AG04450 (cell line): ENCODE measurements at regions not wholly inside any gene's neighbourhood (a gene's known extent, or its start where the extent isn't known, plus 50 kb on each side); places are given as distances from the start of the nearest gene placed in this dataset.
"Not testable (repeated sequence)": the region's sequence is repeated elsewhere in the genome, so short reads cannot be mapped to it uniquely, and the experiment has no call there.

ENCODE experiments used
- CTCF ChIA-PET: fragments of 300-600, 350-600 bp; formaldehyde crosslinking; extraction: SDS; loops from one replicate; lab custom pipeline; 2022; ENCODE audit warnings: antibody characterized with exemption, inconsistent platforms; lab: Charles Lee
- POLR2A ChIA-PET: fragments of 350-600 bp; formaldehyde crosslinking; extraction: SDS; loops from one replicate; lab custom pipeline; 2021; ENCODE audit warnings: antibody characterized with exemption, inconsistent platforms; lab: Yijun Ruan, JAX
- DNase-seq: peaks from one replicate; pipeline ENCODE4 v3.0.0-alpha.2; 2011; ENCODE audit warnings: low read depth, low spot score
- H3K27ac ChIP-seq: one replicate; pipeline ENCODE4 v1.5.1; 2012; ENCODE audit warnings: low read depth, low read length, control low read depth
- H3K27me3 ChIP-seq: one replicate; pipeline ENCODE4 v1.6.0; 2012; ENCODE audit warnings: low read length; ENCODE audit not compliant: control insufficient read depth, insufficient read depth
- H3K4me3 ChIP-seq: 2 replicates; pipeline ENCODE4 v1.5.1; 2011; ENCODE audit warnings: mild to moderate bottlenecking, low read depth, low read length, control low read depth
- H3K9me3 ChIP-seq: 2 replicates; pipeline ENCODE4 v1.5.1; 2012; ENCODE audit warnings: low read length; ENCODE audit not compliant: control insufficient read depth, insufficient read depth
- CTCF ChIP-seq: IDR thresholded peaks from 2 replicates; pipeline ENCODE4 v1.5.1; 2011; ENCODE audit warnings: low read depth, low read length, control low read depth, inconsistent platforms

GRCh38 chr2:84300696-84301029, 158.4 kb downstream of the SUCLG1 start:
- ChIA-PET POLR2A (no interaction called here), CTCF (interaction anchor here (0.6 to 1.3 kb wide), 3 partner anchors 15 to 278 kb away, joined by 3 read pairs; no protein-coding TSS in a partner anchor)
- no peaks in the 10 kb centered on the region for H3K9me3 ChIP-seq
- TF ChIP-seq CTCF, result no peak
- no peak for DNase-seq
- H3K27me3 ChIP-seq, result no peaks in the 10 kb centered on the region
- H3K4me3 ChIP-seq, result no peak overlapping the region
- no peak overlapping the region for H3K27ac ChIP-seq

GRCh38 chr2:84300001-84300695, 158.9 kb downstream of the SUCLG1 start:
- H3K4me3 ChIP-seq, POLR2A ChIA-PET, H3K9me3 ChIP-seq, DNase-seq, H3K27ac ChIP-seq, H3K27me3 ChIP-seq: not testable (repeated sequence)
- CTCF ChIA-PET, result interaction anchor here (0.6 to 2.3 kb wide), 3 partner anchors 14 to 277 kb away, joined by 3 to 12 read pairs (median 3); no protein-coding TSS in a partner anchor

- H3K4me3 ChIP-seq, result no peak overlapping the region
- TF ChIP-seq CTCF, result no peak
- no peaks in the 10 kb centered on the region for H3K9me3 ChIP-seq
- DNase-seq, result no peak
- H3K27me3 ChIP-seq, result no peaks in the 10 kb centered on the region
- ChIA-PET POLR2A (no interaction called here), CTCF (interaction anchor here (0.8 to 2.3 kb wide), 2 partner anchors 15 to 277 kb away, joined by 3 to 12 read pairs; no protein-coding TSS in a partner anchor)
- H3K27ac ChIP-seq, result no peak overlapping the region
These were observed 159.8 kb downstream of the SUCLG1 start for GRCh38 chr2:84299211-84299775.

GRCh38 chr2:84297155-84297554, 161.9 kb downstream of the SUCLG1 start:
- ChIA-PET CTCF (interaction anchor here (1.2 kb wide), 1 partner anchor 11 kb away, joined by 3 read pairs; no protein-coding TSS in a partner anchor), POLR2A (no interaction called here)
- Histone ChIP-seq H3K9me3 (no peaks in the 10 kb centered on the region), H3K27ac (no peak overlapping the region), H3K4me3 (no peak overlapping the region), H3K27me3 (no peaks in the 10 kb centered on the region)
- no peak for DNase-seq
- no peak for TF ChIP-seq CTCF

- Histone ChIP-seq H3K9me3 (no peaks in the 10 kb centered on the region), H3K4me3 (no peak overlapping the region), H3K27ac (no peak overlapping the region), H3K27me3 (no peaks in the 10 kb centered on the region)
- CTCF ChIA-PET, result no interaction called here
- POLR2A ChIA-PET, result no interaction called here
- TF ChIP-seq CTCF, result no peak
- DNase-seq, result no peak
These were observed 165.2 kb downstream of the SUCLG1 start for GRCh38 chr2:84293791-84294380.
